ENCODE measurements at regions not wholly inside any gene's neighbourhood (a gene's known extent, or its start where the extent isn't known, plus 50 kb on each side); places are given as distances from the start of the nearest gene placed in this dataset.

DNA sequence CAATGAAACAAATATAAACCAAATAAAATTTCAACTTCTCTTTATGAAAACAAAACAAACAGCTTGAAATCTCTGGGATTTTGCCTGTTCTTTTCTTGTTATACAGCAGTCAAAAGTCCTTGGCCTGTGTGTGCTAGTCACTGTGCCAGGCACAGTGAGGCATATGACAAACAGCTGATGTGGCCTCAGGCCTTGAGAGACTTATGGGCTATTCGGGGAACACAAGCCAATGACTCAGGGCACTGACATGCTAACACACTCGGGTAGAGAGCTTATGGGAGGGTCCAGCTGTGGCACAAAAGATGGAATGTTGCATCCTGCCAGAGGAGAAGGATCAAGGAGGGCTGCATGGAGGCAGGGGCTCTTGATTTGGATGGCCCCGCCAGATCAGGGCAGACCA is 95.4 kb upstream of the NKX2-2 start:
- no peak overlapping the region for H3T11ph ChIP-seq (ENCODE audit: low read length)
- no peak overlapping the region for H3K4ac ChIP-seq (ENCODE audit: low read depth, low read length)
- no peak overlapping the region for H2BK120ac ChIP-seq (ENCODE audit: low read depth, low read length, poor library complexity, severe bottlenecking)
- no peak for TF ChIP-seq CTCF (conservative IDR thresholded peaks at IDR 0.05)
- H4K5ac ChIP-seq (ENCODE audit: insufficient read length, low read depth, low read length): no peak overlapping the region
- no CpG with 5 or more reads among the region's 3 CpGs for WGBS (ENCODE audit: extremely low coverage, insufficient read length, low lambda C conversion rate)
- no peak overlapping the region for H2BK20ac ChIP-seq (ENCODE audit: low read depth, low read length, poor library complexity, severe bottlenecking)
- Mint-ChIP-seq H3K9me3 (peaks cover 0 to 2% of the 10 kb centered on the region in 2 experiments; a peak in 2 of 5 replicates), H3K27ac (no peak overlapping the region), H3K4me1 (no peaks in the 10 kb centered on the region), H3K36me3 (ENCODE audit: insufficient read depth in 1 of 3, low read depth in 3 of 3) (no peaks in the 10 kb centered on the region), H3K27me3 (ENCODE audit: low read depth) (peaks cover 32% of the 10 kb centered on the region), H3K4me3 (no peak overlapping the region)
- H3K27me3 ChIP-seq (ENCODE audit: insufficient read depth, low read length): no peaks in the 10 kb centered on the region
- H2AK5ac ChIP-seq (ENCODE audit: insufficient read length, low read length): no peak overlapping the region
- H3K4me1 ChIP-seq (ENCODE audit: insufficient read depth, low read length): no peaks in the 10 kb centered on the region
- no peak for DNase-seq
- H4K8ac ChIP-seq (replicated peaks; ENCODE audit: insufficient read length, low read depth, low read length): no peak overlapping the region
- H3K14ac ChIP-seq (ENCODE audit: insufficient read depth, low read length): no peak overlapping the region
- no peak overlapping the region for H2BK15ac ChIP-seq (ENCODE audit: low read depth, low read length)
- H3K9me3 ChIP-seq (ENCODE audit: control insufficient read depth, low read depth, low read length): no peaks in the 10 kb centered on the region
- H3K4me2 ChIP-seq (ENCODE audit: insufficient read depth, insufficient read length, low read length): no peak overlapping the region
- no peaks in the 10 kb centered on the region for H3K23me2 ChIP-seq (ENCODE audit: insufficient read length, low read depth, low read length, poor library complexity, severe bottlenecking)
- no peak overlapping the region for H3K9ac ChIP-seq (ENCODE audit: extremely low read depth, insufficient read length, low read length)
- H3K79me1 ChIP-seq (ENCODE audit: insufficient read depth, low read depth, low read length, poor library complexity, severe bottlenecking): no peaks in the 10 kb centered on the region
- H2BK5ac ChIP-seq (ENCODE audit: insufficient read length, low read length): no peak overlapping the region
- H4K91ac ChIP-seq (ENCODE audit: insufficient read length, low read depth, low read length): no peak overlapping the region
- H2AFZ ChIP-seq (ENCODE audit: low read length): no peak overlapping the region
- no peak overlapping the region for H2BK12ac ChIP-seq (ENCODE audit: insufficient read length, low read depth, low read length)
- H4K20me1 ChIP-seq (ENCODE audit: control insufficient read depth, insufficient read depth, insufficient read length): no peaks in the 10 kb centered on the region
- H3K27ac ChIP-seq (ENCODE audit: insufficient read length, low read depth, low read length): no peak overlapping the region
- no peak overlapping the region for H3K56ac ChIP-seq (ENCODE audit: insufficient read length, low read depth, low read length)
- no peaks in the 10 kb centered on the region for H3K79me2 ChIP-seq (ENCODE audit: insufficient read depth, low read length)
- no peak overlapping the region for H3K18ac ChIP-seq (ENCODE audit: insufficient read length, low read depth, low read length)
- no peak overlapping the region for H3K23ac ChIP-seq (ENCODE audit: insufficient read length, low read depth, low read length)

All from H9 (cell line).